IMR-90 (cell line): ENCODE measurements at regions not wholly inside any gene's neighbourhood (a gene's known extent, or its start where the extent isn't known, plus 50 kb on each side); places are given as distances from the start of the nearest gene placed in this dataset.

Experiments used
- MXI1 ChIP-seq: IDR thresholded peaks from 2 replicates; pipeline ENCODE4 v1.6.1; 2012; ENCODE audit warnings: low read depth, mild to moderate bottlenecking, low read length, moderate library complexity, borderline replicate concordance
- POLR2A ChIP-seq: IDR thresholded peaks from 2 replicates; pipeline ENCODE4 v1.6.1; 2012; ENCODE audit warnings: mild to moderate bottlenecking, low read depth, low read length
- RAD21 ChIP-seq: IDR thresholded peaks from 2 replicates; pipeline ENCODE4 v1.6.1; 2012; ENCODE audit warnings: low read length, improper control_type of control experiment
- SMC3 ChIP-seq: fragments of 150-350 bp; IDR thresholded peaks from 2 replicates; pipeline ENCODE4 v1.6.1; 2016; ENCODE audit warnings: low read depth, mild to moderate bottlenecking, antibody characterized with exemption, low read length, moderate library complexity
- USF2 ChIP-seq: fragments of 150-350 bp; IDR thresholded peaks from 2 replicates; pipeline ENCODE4 v1.6.1; 2017; ENCODE audit warnings: mild to moderate bottlenecking, antibody characterized with exemption, low read length, low read depth
- TF ChIP-seq, protein P1 (sequence below): conservative IDR thresholded peaks from 2 replicates; pipeline ENCODE4 v1.5.1; 2012; ENCODE audit warnings: mild to moderate bottlenecking, low read depth, low read length, improper control_type of control experiment

DNA sequence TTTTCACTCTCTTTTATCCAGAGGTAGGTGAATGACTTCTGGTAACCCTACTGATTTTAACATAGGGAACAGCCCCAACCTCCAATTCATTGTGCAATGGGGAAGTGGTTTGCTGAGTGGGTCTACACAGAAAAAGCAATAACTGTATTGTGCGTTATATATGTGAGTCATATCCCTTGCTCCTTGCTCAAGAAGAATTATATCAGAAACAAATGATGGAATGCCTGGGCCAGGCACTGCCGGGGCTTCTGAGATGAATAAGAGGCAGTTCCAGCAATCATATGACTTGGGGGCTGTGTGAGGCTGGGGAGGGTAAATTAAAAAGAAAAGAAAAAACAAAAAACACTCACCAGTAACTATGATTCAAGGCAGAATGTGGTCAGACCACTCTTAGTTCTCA, 79.2 kb upstream of the ABCA1 start:
- TF ChIP-seq, protein P1, sequence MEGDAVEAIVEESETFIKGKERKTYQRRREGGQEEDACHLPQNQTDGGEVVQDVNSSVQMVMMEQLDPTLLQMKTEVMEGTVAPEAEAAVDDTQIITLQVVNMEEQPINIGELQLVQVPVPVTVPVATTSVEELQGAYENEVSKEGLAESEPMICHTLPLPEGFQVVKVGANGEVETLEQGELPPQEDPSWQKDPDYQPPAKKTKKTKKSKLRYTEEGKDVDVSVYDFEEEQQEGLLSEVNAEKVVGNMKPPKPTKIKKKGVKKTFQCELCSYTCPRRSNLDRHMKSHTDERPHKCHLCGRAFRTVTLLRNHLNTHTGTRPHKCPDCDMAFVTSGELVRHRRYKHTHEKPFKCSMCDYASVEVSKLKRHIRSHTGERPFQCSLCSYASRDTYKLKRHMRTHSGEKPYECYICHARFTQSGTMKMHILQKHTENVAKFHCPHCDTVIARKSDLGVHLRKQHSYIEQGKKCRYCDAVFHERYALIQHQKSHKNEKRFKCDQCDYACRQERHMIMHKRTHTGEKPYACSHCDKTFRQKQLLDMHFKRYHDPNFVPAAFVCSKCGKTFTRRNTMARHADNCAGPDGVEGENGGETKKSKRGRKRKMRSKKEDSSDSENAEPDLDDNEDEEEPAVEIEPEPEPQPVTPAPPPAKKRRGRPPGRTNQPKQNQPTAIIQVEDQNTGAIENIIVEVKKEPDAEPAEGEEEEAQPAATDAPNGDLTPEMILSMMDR: no peak
- TF ChIP-seq POLR2A: no peak
- TF ChIP-seq SMC3: peak; percentile 22; the same call in 1 of the 2 replicates
- TF ChIP-seq RAD21: no peak; the same call in 1 of the 2 replicates
- TF ChIP-seq USF2: no peak
- no peak for TF ChIP-seq MXI1
